Stimulated activated CD8-positive, alpha-beta memory T cell treated with anti-CD3 and anti-CD28 coated beads, Interleukin-4, amount 100 ng/mL, for 4 hours (primary cell): ENCODE measurements at regions not wholly inside any gene's neighbourhood (a gene's known extent, or its start where the extent isn't known, plus 50 kb on each side); places are given as distances from the start of the nearest gene placed in this dataset.

Experiments used
- DNase-seq, 2 donors: peaks; one replicate each; pipeline ENCODE4 v3.0.0-alpha.2; 2020; ENCODE audit warnings: low read depth in 2 of 2, low spot score in 1 of 2

DNA sequence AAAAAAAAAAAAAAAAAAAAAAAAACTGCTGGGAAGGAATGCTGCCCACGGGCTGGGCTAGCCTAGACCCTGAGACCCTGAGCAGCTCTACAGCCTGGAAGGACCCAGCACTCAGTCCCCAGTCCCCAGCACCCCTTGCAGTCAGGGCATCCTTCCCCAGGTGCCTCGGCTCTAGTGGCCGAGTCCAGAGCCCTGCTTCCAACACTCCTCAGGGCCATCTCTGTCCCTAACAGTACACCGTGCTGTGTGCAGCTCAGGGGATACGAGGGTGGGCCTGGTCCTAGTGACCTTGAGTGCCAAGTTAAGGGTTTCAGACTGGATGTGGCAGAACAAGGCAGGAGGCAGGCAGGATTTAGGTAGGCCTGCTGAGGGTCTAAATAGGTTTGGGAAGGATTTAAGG lies 50.2 kb upstream of the LRP8 start:
- DNase-seq = no peak

- no peak for DNase-seq
Measured at GRCh38 chr1:53378932-53379661, 51.2 kb upstream of the LRP8 start.

- no peak for DNase-seq
Measured at GRCh38 chr1:53379662-53380002, 51.8 kb upstream of the LRP8 start.

DNA sequence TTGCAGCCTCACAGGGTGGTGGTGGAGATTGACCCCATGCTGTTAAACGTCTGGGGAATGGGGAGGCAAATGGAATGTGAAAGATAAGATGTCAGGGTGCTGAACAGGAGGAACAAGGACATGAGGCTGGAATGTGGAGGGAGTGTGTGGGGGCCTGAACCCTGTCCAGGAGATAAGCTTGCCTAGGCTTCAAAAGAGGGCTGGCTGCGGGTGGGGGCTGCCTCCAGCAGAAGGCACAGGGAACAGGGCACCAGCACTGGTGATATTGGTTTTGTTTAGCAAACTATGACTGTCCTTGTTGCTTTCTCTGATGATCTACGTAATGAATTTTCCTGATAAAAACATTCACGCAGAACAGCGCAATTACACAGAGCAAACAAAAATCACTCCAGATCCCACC lies 52.4 kb upstream of the LRP8 start:
- DNase-seq = no peak

DNA sequence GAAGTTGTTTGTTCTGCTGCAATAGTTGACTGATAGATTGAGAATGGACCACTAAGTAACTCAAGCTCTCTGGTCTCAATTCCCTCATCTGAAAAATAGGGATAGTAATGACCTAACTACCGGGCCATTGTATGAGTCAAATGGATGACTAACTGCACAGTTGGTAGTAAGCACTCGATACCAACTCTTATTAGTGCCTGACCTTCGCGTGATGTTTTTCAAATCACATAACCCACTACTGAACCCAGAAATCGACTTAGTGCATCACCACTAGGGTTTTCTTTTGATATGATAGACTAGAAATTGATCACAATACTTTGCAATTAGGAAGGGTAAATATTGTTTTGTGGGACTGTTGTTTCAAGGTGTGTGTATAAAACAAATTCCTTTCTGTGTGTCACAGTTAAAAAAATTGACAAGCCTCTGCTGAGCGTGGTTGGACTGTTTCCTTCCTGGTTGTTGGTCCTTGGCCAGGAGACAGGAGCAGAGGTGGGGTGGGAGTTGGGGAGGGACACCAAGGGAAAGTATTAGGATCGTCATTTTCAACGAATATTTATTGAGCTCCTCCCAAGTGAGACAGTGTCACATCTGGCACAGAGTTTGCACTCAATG lies 54.0 kb upstream of the LRP8 start:
- DNase-seq = no peak

DNA sequence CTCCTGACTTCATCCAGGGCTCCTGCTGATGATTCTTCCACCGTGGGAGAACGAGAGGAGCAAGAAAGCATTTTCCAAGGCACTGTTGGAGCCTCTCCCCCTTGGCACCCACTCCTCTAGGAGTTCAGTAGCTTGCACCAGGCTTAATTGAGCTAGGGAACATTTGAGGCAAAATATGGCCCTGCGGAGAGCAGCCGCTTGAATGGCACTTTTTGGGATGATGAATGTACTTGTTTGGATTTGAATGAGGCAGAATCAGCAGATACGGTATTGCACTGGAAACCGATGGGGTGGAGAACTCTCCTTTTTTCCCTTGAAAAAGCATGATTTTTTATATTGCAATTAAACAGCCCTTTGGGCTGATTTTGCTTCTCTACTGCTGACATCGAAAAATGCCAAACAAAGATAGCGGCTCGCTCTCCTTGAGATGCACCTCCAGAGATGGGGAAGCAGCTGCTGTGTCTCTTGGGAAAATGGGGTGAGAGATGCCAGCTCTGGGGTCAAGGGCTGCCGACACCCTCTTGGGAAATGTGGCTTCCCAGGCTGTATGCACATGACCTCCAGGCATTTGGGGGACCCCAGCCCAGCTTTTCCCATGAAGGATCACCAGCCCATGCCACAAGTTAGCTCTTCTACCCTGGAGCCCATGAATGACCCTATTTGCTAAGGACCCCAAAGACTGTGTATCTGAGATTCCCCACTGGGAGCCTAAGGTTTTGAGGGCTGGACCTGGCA lies 55.4 kb upstream of the LRP8 start:
- DNase-seq = no peak

DNA sequence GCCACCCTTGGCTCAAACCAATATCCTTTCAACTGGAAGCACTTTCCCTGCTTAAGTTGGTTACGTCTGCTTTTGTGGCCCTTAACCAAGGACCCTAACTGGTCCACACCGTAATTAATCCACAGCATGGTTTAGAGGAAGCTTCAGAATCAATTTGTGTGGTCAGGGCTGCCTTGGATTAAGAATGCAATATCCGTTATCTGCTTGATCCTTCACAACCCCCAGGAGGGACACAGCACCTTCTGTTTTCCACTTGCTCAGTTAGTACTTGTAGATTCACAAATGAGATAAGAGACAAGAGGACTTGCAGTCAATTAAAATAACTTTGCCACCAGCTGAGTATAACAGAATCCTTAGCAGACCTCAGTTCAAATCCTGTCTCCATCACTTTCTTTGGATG lies 56.9 kb upstream of the LRP8 start:
- no peak for DNase-seq

DNA sequence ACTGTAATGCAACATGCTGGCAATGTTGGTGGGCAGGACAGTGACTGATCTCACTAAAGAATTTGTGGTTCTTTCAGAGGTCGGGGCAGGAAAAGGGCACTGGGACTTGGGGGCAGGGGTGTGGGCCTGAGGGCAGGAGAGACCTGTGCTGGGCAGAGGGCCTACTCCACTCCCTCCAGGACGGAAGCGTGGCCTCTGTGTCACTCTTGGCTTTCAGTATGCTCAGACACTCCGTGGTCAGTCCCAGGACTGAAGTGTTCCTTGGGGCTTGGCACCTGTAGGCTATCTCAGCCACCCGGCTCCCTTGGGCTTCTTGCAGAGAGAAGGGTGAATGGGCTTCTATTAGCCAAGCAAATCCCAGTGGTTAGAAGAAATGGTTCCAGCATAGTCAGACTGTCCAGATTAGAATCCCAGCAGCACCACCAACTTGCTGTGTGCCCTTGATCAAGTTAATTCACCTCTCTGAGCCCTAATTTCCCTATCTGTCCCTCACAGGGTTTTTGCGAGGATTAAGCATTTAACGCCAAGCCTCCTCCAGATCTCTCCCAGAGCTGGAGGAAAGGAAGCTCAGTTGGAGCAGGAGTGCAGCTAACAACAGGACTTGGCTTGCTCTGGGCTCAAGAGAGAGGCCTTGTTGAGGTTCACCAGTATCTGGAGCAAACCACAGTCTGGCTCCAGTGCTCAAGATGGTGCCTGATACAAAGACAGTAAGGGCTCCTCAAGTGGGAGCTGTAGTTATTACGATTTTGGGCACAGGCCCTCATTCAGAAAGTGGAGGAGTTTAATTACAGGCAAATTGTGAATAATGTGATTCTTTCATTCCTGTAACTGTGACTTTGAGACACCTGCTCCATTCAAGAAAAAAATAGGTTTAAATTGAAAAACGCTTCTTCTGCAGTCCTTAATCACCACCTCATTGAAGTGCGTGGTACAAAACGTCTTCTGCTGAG lies 57.7 kb upstream of the LRP8 start:
- no peak for DNase-seq

DNA sequence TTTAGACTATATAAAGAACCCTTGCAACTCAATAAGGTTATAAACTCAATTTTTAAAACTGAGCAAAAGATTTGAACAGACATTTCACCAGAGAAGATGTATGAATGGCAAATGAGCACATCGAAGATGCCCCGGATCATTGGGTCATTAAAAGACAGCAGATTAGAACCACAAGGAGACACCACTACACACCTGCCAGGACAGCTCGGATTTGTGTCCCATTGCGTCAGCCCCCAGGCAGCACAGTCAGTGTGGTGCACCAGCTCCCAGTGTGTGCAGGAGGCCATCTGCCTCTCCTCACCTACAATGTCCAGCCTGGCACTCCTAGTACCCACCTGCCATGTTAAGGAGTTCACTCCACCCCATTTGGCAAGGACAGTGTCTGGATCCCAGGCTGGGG lies 61.1 kb upstream of the LRP8 start:
- DNase-seq = no peak

- no peak for DNase-seq
Measured at GRCh38 chr1:53390261-53390660, 62.4 kb upstream of the LRP8 start.

DNA sequence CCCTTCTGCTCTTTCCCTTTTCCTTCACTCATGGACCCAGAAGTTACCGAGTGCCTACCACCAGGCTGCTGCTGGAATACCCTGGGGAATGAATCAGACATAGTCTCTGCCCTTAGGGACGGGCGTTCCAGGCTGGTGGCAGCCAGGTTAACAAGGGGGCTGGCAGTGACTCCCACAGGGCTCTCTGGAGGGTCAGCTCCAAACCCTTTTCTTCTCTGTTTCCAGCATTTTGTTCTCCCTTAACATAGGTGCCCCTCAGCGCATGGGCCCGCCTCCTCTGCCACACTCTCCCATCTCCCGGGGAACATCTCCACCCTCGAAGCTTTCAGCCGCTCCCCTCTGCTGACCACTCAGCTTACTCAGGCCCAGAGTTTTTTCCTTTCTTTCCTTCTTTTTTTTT lies 62.9 kb upstream of the LRP8 start:
- DNase-seq = no peak

DNA sequence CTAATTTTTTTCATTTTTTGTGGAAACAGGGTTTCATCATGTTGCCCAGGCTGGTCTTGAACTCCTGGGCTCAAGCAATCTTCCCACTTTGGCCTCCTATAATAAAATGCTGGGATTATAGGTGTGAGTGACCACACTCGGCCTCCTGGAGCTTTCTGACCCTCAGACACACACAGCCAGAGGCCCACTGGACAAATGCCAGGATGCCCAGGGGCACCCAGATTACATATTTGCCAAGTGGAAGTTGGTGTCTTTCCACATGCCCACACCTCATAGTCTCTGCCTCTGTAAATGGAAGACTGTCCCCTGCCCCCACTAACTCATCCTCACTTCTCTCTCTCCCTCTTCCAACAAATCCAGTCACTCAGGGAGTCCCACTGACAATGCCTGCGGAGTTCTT lies 63.4 kb upstream of the LRP8 start:
- no peak for DNase-seq

DNA sequence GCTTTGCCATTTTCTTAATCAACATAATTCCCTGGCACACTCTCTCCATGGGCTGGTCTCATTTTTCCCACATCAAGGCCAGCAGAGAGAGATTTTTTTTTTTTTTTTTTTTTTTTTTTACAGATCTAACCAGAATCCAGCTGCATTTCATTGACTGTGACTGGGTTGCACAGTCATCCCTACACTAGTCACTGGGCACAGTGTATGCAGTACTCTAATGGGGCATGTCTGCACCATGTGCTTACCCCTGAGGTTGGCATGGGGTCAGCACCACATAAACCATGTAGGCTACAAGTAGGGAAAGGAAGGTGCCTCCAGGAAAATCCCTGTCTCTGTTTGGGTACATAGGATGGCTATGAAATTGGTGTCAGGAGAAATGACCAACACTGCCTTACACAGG lies 64.1 kb upstream of the LRP8 start:
- no peak for DNase-seq

DNA sequence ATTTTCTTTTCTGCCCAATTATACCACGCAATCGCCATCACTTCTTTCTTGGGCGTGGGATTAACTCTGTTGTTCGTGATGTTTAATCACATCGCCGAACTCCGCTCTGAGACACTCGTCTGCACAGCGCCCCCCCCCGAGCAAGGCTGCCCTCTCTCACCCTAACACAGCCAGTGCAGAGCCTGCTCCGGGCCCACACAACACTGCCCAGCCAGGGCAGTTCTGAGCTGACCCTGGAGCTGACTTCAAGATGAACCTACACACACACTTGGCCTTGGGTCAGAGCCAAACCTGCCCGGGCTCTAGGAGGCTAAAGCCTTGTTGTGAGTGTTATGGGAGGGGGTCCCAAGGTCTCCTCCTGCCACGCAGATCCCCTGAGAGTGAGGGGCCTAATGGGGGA lies 64.6 kb upstream of the LRP8 start:
- no peak for DNase-seq

DNA sequence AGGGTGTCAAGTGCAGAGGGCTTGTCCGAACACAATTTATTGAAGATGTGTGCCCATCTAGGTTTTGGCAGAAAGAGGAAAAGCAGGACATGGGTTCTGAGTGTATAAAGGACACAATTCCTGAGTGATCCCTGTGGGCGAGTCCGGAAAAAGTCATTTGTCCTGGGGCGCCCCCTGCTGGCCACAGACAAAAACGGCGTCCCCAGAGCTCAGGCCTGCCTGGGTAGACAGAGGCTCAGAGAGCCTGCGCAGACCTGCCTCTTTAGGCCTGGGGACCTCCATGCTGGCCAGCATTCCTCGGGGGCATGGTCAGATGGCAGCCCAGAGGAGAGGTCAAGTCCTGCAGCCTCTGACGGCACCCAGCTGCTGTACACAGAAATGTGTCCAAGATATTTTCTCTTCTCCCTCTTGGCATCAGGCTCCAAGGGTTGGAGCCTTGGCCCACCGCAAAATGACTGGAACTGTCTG lies 65.5 kb upstream of the LRP8 start:
- peak; percentile 35 to 58 for DNase-seq

DNA sequence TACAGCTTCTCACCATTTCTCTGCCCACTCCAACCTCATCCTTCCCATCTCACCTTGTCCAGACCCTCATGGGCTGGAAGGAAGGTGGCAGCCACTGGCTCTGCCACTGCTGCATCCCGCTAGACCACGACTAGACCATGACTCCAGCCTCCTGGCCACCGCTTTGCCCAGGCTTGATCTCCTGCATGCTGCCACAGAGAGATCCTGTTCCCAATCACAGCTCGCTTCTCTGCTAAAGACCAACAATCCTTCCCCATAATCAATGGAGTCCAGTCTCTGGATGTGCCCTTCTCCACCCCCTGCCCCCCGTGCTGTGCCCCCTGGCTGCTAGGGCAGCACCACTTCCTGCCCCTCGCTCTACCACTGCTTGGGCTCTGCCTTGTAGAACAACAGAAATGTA lies 64.9 kb upstream of the DMRTB1 start:
- DNase-seq = no peak

- no peak for DNase-seq
Measured at GRCh38 chr1:53395671-53396215, 63.5 kb upstream of the DMRTB1 start.

DNA sequence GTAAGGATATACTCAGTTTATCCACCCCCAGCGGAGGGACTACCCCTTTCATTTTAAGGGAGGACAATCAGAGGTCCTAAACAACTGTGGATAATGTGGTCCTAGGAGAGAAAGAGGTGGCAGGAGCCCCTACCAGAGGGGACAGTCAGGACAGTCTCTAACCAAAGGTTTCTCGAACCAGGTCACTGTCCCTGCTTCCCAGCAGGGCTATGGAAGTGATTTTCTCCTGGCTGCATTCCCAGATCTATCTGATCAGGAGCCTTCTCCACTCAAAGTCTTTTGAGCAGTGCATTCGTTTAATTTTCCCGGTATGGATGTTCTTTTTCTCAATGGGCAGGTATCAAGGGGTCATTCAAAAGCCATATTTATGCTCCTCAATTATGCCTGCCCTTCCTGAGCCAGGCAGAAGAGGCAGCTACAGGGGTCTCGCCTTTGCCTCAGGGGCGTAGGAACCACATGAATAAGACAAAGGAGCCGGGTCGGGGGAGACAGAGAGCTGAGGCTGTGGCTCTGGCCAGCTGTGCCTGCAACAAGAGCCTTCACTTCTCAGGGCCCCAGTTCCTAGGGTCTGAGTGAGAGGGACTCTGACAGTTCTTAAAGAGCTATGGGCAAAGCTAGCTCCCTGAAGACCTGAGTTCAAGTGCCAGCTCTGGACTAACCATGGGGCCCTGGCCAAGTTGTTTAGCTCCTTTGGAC lies 62.5 kb upstream of the DMRTB1 start:
- DNase-seq = no peak

- no peak for DNase-seq
Measured at GRCh38 chr1:53398091-53398490, 61.1 kb upstream of the DMRTB1 start.

DNA sequence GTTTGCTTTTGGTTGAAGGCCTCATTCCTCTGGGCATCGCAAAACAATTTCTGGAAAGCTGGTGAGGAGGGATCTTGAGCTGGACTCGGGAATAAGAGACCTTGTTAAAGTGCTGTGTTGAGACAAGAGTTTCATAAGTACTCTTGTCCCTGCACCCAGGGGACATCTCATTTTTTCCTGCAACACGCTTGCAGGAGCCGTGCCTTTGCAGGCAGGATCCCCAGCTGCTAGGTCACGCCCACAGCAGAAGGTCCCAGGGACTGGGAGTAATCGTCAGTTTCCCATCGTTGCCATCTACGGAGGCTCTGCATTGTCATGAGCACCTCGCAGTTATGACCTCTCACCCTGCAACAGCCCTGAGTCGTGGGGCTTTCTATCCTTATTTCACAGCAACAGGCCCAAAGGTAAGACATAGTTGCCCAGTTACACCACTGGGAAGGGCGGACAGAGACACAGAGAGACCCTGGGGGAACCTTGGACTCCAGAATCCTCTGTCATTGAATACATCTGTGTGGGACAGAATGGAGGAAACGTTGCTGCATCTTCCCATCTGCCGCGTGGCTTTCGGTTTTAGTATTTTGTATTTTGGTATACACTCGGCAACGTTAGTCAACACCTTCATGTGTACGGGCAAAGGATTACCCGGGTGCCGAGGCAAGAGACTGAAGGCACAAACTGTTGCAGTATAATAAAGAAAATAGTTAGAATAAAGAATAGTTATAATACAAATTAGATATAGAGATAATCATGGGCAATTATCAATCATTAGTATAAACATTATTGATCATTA lies 60.4 kb upstream of the DMRTB1 start:
- DNase-seq = no peak
